ENCODE measurements at regions not wholly inside any gene's neighbourhood (a gene's known extent, or its start where the extent isn't known, plus 50 kb on each side); places are given as distances from the start of the nearest gene placed in this dataset.

GRCh38 chr10:44035474-44036197 is 349.3 kb downstream of the CXCL12 start:
- H3K4me1 ChIP-seq (ENCODE audit: control insufficient read depth in 1 of 2, insufficient read depth in 2 of 2, low read length in 2 of 2) = no peaks in the 10 kb centered on the region
- 73% methylated on average over 7 of the region's 8 CpGs for WGBS (ENCODE audit: insufficient coverage)
- no peaks in the 10 kb centered on the region for H3K36me3 ChIP-seq (replicated peaks in 1 of 2; ENCODE audit: control insufficient read depth in 1 of 2, insufficient read depth in 2 of 2, low read length in 2 of 2)
- Mint-ChIP-seq H3K27ac (no peak overlapping the region), H3K4me1 (no peaks in the 10 kb centered on the region), H3K9me3 (peaks cover 0 to 1% (median 0%) of the 10 kb centered on the region in 7 donors), H3K27me3 (ENCODE audit: low read depth in 3 of 3) (peaks cover 5 to 9% (median 7%) of the 10 kb centered on the region in 3 donors), H3K36me3 (no peaks in the 10 kb centered on the region), H3K4me3 (no peak overlapping the region)
- no peak overlapping the region for H2AFZ ChIP-seq (ENCODE audit: insufficient read depth, low read depth, low read length, poor library complexity, severe bottlenecking)
- DNase-seq = no peak
- H3K4me3 ChIP-seq (replicated peaks in 1 of 3; ENCODE audit: low read depth in 2 of 3, low read length in 3 of 3) = no peak overlapping the region
- no peaks in the 10 kb centered on the region for H3K79me2 ChIP-seq (ENCODE audit: insufficient read depth, low read length)
- H4K20me1 ChIP-seq (ENCODE audit: insufficient read depth, low read length) = no peaks in the 10 kb centered on the region
- no peak overlapping the region for H3K4me2 ChIP-seq (replicated peaks; ENCODE audit: extremely low read depth, low read length, poor library complexity, severe bottlenecking)
- no peak for TF ChIP-seq CTCF (IDR thresholded peaks at IDR 0.05)
- no peak overlapping the region for H3K27ac ChIP-seq (ENCODE audit: low read depth in 1 of 2, low read length in 2 of 2)
- no peaks in the 10 kb centered on the region for H3K27me3 ChIP-seq (ENCODE audit: control insufficient read depth in 2 of 2, insufficient read depth in 2 of 2, low read length in 2 of 2)
- no peak overlapping the region for H3K9ac ChIP-seq (ENCODE audit: insufficient read depth, low read length, poor library complexity, severe bottlenecking)
- no peaks in the 10 kb centered on the region for H3K9me3 ChIP-seq (replicated peaks in 1 of 2; ENCODE audit: control insufficient read depth in 1 of 2, insufficient read depth in 1 of 2, low read length in 2 of 2)
- intact Hi-C loops (cut with micrococcal nuclease) = no loop called here

GRCh38 chr10:44034946-44035345 is 350.0 kb downstream of the CXCL12 start:
- Mint-ChIP-seq H3K27me3 (ENCODE audit: low read depth in 3 of 3) (peaks cover 3 to 11% (median 7%) of the 10 kb centered on the region in 3 donors), H3K4me3 (no peak overlapping the region), H3K27ac (no peak overlapping the region), H3K4me1 (no peaks in the 10 kb centered on the region), H3K9me3 (peaks cover 0 to 1% (median 0%) of the 10 kb centered on the region in 7 donors), H3K36me3 (no peaks in the 10 kb centered on the region)
- Histone ChIP-seq H4K20me1 (ENCODE audit: insufficient read depth, low read length) (no peaks in the 10 kb centered on the region), H3K9me3 (replicated peaks in 1 of 2; ENCODE audit: control insufficient read depth in 1 of 2, insufficient read depth in 1 of 2, low read length in 2 of 2) (no peaks in the 10 kb centered on the region), H3K4me1 (ENCODE audit: control insufficient read depth in 1 of 2, insufficient read depth in 2 of 2, low read length in 2 of 2) (no peaks in the 10 kb centered on the region), H3K27me3 (ENCODE audit: control insufficient read depth in 2 of 2, insufficient read depth in 2 of 2, low read length in 2 of 2) (no peaks in the 10 kb centered on the region), H3K4me2 (replicated peaks; ENCODE audit: extremely low read depth, low read length, poor library complexity, severe bottlenecking) (no peak overlapping the region), H3K36me3 (replicated peaks in 1 of 2; ENCODE audit: control insufficient read depth in 1 of 2, insufficient read depth in 2 of 2, low read length in 2 of 2) (no peaks in the 10 kb centered on the region), H2AFZ (ENCODE audit: insufficient read depth, low read depth, low read length, poor library complexity, severe bottlenecking) (no peak overlapping the region), H3K9ac (ENCODE audit: insufficient read depth, low read length, poor library complexity, severe bottlenecking) (no peak overlapping the region), H3K4me3 (replicated peaks in 1 of 3; ENCODE audit: low read depth in 2 of 3, low read length in 3 of 3) (no peak overlapping the region), H3K27ac (ENCODE audit: low read depth in 1 of 2, low read length in 2 of 2) (no peak overlapping the region), H3K79me2 (ENCODE audit: insufficient read depth, low read length) (no peaks in the 10 kb centered on the region)
- DNase-seq = no peak
- TF ChIP-seq CTCF (IDR thresholded peaks at IDR 0.05) = no peak
- WGBS (ENCODE audit: insufficient coverage) = no CpG with 5 or more reads among the region's 1 CpG
- intact Hi-C loops (cut with micrococcal nuclease) = no loop called here
